A673 (cell line): ENCODE measurements at regions not wholly inside any gene's neighbourhood (a gene's known extent, or its start where the extent isn't known, plus 50 kb on each side); places are given as distances from the start of the nearest gene placed in this dataset.

ENCODE experiments used
- CTCF ChIP-seq: fragments of 300-800, 200-600 bp; sonication (generic); conservative IDR thresholded peaks from 2 replicates; pipeline ENCODE4 v1.5.1; 2017; ENCODE audit warnings: low read depth, mild to moderate bottlenecking, antibody characterized with exemption, low read length, moderate library complexity, mixed read lengths
- EZH2 ChIP-seq: fragments of 200-600 bp; sonication (generic); IDR thresholded peaks from 2 replicates; pipeline ENCODE4 v1.6.1; 2017; ENCODE audit warnings: borderline replicate concordance, low read depth, mild to moderate bottlenecking, mixed read lengths, antibody characterized with exemption, low read length; ENCODE audit not compliant: poor library complexity, severe bottlenecking

- no peak for TF ChIP-seq CTCF
- no peak for TF ChIP-seq EZH2
Observed at GRCh38 chr11:134607963-134608750, 196.1 kb upstream of the B3GAT1 start.
